ENCODE measurements at regions not wholly inside any gene's neighbourhood (a gene's known extent, or its start where the extent isn't known, plus 50 kb on each side); places are given as distances from the start of the nearest gene placed in this dataset.

- ChIA-PET POLR2A (no interaction called here), RAD21 (ENCODE audit: low non-redundant PET in 1 of 2, low total read pairs in 2 of 2, uncharacterized antibody in 2 of 2, unreplicated experiment in 2 of 2) (no interaction called here), CTCF (no interaction called here)
- intact Hi-C loops (cut with micrococcal nuclease) = loop anchor here (10.0 kb wide), 1 partner anchor 117 kb away; no protein-coding TSS in a partner anchor
- H3K9me3 ChIP-seq (ENCODE audit: control insufficient read depth in 1 of 2, insufficient read depth in 1 of 2, low read depth in 1 of 2, low read length in 2 of 2) = peaks cover 0 to 4% of the 10 kb centered on the region in 2 experiments; a peak in 1 of 4 replicates
- H3K27me3 ChIP-seq (ENCODE audit: insufficient read depth, low read length) = no peaks in the 10 kb centered on the region
- H4K20me1 ChIP-seq (ENCODE audit: insufficient read depth) = no peaks in the 10 kb centered on the region
- DNase-seq (ENCODE audit: low read depth, low spot score) = no peak
- no peak overlapping the region for H2AFZ ChIP-seq (ENCODE audit: low read depth, low read length, poor library complexity, severe bottlenecking)
- H3K4me2 ChIP-seq (ENCODE audit: low read length) = no peak overlapping the region
- H3K9me2 ChIP-seq (ENCODE audit: insufficient read depth) = no peaks in the 10 kb centered on the region
- H3K4me1 ChIP-seq (ENCODE audit: control insufficient read depth in 1 of 2, insufficient read depth in 2 of 2, low read length in 2 of 2) = peaks cover 5 to 12% of the 10 kb centered on the region in 2 experiments; a peak in 3 of 4 replicates
- ATAC-seq = no peak
- H3K27ac ChIP-seq (ENCODE audit: low read depth, low read length) = no peak overlapping the region
- no peaks in the 10 kb centered on the region for H3K79me2 ChIP-seq (ENCODE audit: insufficient read depth, low read length)
- BruUV-seq (replicated peaks) = no TSS peak
- no peak overlapping the region for H3K4me3 ChIP-seq (replicated peaks in 1 of 2; ENCODE audit: low read depth in 1 of 2, low read length in 2 of 2)
- no peak for TF ChIP-seq ZNF274 (IDR thresholded peaks at IDR 0.05; ENCODE audit: low read depth, low read length)
- TF ChIP-seq TCF7L2 (IDR thresholded peaks at IDR 0.05; ENCODE audit: borderline replicate concordance, extremely low read depth, insufficient read depth, insufficient read length) = no peak
- TF ChIP-seq MAX (IDR thresholded peaks at IDR 0.05) = no peak
- no peaks in the 10 kb centered on the region for H3K36me3 ChIP-seq (ENCODE audit: control insufficient read depth in 1 of 2, insufficient read depth in 2 of 2, low read length in 2 of 2)
- no peak overlapping the region for H3K9ac ChIP-seq (ENCODE audit: low read length)
Observed at GRCh38 chr1:234861761-234862160, 251.8 kb upstream of the IRF2BP2 start.

DNA sequence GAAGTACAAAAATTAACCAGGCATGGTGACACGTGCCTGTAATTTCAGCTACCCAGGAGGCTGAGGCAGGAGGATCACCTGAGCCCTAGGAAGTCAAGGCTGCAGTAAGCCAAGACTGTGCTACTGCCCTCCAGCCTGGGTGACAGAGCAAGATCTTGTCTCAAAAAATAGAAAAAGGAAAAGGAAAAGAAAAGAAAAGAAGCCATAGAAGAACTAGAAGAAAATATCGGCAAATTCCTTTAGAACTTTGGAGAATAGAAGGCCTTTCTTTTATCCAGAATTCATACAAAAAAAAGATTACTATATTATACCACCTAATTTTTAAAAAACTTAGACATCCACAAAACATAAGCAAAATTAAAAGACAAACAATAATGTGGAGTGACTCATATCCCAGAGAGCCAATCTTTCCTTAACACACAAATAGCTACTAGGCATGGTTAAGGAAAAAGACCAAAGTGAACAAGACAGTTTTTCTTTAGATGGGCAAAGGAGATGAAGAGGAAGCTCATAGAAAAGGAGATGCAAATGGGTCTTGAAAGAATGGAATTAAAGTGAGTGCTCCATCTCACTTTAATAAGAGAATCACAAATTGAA is 251.1 kb upstream of the IRF2BP2 start:
- ChIA-PET CTCF (no interaction called here), POLR2A (no interaction called here), RAD21 (ENCODE audit: low non-redundant PET in 1 of 2, low total read pairs in 2 of 2, uncharacterized antibody in 2 of 2, unreplicated experiment in 2 of 2) (no interaction called here)
- TF ChIP-seq FOSL1 (IDR thresholded peaks at IDR 0.05; ENCODE audit: low read depth) = no peak
- no peak for TF ChIP-seq TCF7L2 (IDR thresholded peaks at IDR 0.05; ENCODE audit: borderline replicate concordance, extremely low read depth, insufficient read depth, insufficient read length)
- TF ChIP-seq RAD21 (IDR thresholded peaks at IDR 0.05; ENCODE audit: low read depth) = no peak
- no peak for TF ChIP-seq ELF1 (IDR thresholded peaks at IDR 0.05; ENCODE audit: borderline replicate concordance, low read depth)
- TF ChIP-seq EZH2 (IDR thresholded peaks at IDR 0.05) = no peak
- no peak for DNase-seq (ENCODE audit: low read depth, low spot score)
- H3K27ac ChIP-seq (ENCODE audit: low read depth, low read length) = no peak overlapping the region
- peaks cover 0 to 4% of the 10 kb centered on the region in 2 experiments; a peak in 1 of 4 replicates for H3K9me3 ChIP-seq (ENCODE audit: control insufficient read depth in 1 of 2, insufficient read depth in 1 of 2, low read depth in 1 of 2, low read length in 2 of 2)
- peaks cover 0 to 6% of the 10 kb centered on the region in 2 experiments; a peak in 3 of 4 replicates for H3K4me1 ChIP-seq (ENCODE audit: control insufficient read depth in 1 of 2, insufficient read depth in 2 of 2, low read length in 2 of 2)
- no TSS peak for BruUV-seq (replicated peaks)
- H3K4me3 ChIP-seq (replicated peaks in 1 of 2; ENCODE audit: low read depth in 1 of 2, low read length in 2 of 2) = no peak overlapping the region
- no peaks in the 10 kb centered on the region for H4K20me1 ChIP-seq (ENCODE audit: insufficient read depth)
- no peak overlapping the region for H3K4me2 ChIP-seq (ENCODE audit: low read length)
- ATAC-seq = no peak
- no peak overlapping the region for H2AFZ ChIP-seq (ENCODE audit: low read depth, low read length, poor library complexity, severe bottlenecking)
- no peaks in the 10 kb centered on the region for H3K36me3 ChIP-seq (ENCODE audit: control insufficient read depth in 1 of 2, insufficient read depth in 2 of 2, low read length in 2 of 2)
- intact Hi-C loops (cut with micrococcal nuclease) = loop anchor here (10.0 kb wide), 1 partner anchor 116 kb away; no protein-coding TSS in a partner anchor
- no peaks in the 10 kb centered on the region for H3K9me2 ChIP-seq (ENCODE audit: insufficient read depth)
- H3K79me2 ChIP-seq (ENCODE audit: insufficient read depth, low read length) = no peaks in the 10 kb centered on the region
- no peaks in the 10 kb centered on the region for H3K27me3 ChIP-seq (ENCODE audit: insufficient read depth, low read length)
- no peak overlapping the region for H3K9ac ChIP-seq (ENCODE audit: low read length)
